Prostate gland (tissue), 2 donors: ENCODE measurements at regions not wholly inside any gene's neighbourhood (a gene's known extent, or its start where the extent isn't known, plus 50 kb on each side); places are given as distances from the start of the nearest gene placed in this dataset.
A peak's percentile ranks its signal among the peaks of the same experiment; 100 is the strongest.
"Not testable (repeated sequence)": the region's sequence is repeated elsewhere in the genome, so short reads cannot be mapped to it uniquely, and the experiment has no call there.

Experiments used
- DNase-seq: peaks from one replicate; pipeline ENCODE4 v3.0.0-alpha.2; 2019; ENCODE audit warnings: low spot score
- H3K27ac ChIP-seq, 2 donors: fragments of 200-600 bp; sonication (generic); 2 replicates each; pipeline ENCODE4 v1.5.1; 2017 to 2019
- H3K27me3 ChIP-seq: fragments of 200-600 bp; sonication (generic); replicated peaks from 2 replicates; pipeline ENCODE4 v1.5.1; 2019; ENCODE audit not compliant: insufficient read depth
- H3K36me3 ChIP-seq, 2 donors: fragments of 200-600 bp; sonication (generic); 1 replicate in 1 of 2; 2 replicates in 1 of 2; pipeline versions ENCODE4 v1.5.1 to v1.8.1; 2017 to 2019
- H3K4me1 ChIP-seq: fragments of 200-600 bp; sonication (generic); replicated peaks from 2 replicates; pipeline ENCODE4 v1.5.1; 2019
- H3K4me3 ChIP-seq, 2 donors: fragments of 200-600 bp; sonication (generic); 2 replicates each; pipeline ENCODE4 v1.5.1; 2017 to 2019
- H3K9me3 ChIP-seq: fragments of 200-600 bp; sonication (generic); 2 replicates; pipeline ENCODE4 v1.5.1; 2017
- CTCF ChIP-seq, 4 experiments: fragments of 200-600 bp in 2 of 4; fragments of 450-650 bp in 2 of 4; sonication (generic) in 2 of 4; IDR thresholded peaks; 1 replicate in 3 of 4; 2 replicates in 1 of 4; pipeline ENCODE4 v1.5.1; 2016 to 2019; ENCODE audit warnings: antibody characterized with exemption in 4 of 4, mild to moderate bottlenecking in 2 of 4, moderate library complexity in 2 of 4
- POLR2A ChIP-seq: fragments of 450-650 bp; IDR thresholded peaks from one replicate; pipeline ENCODE4 v1.6.1; 2016; ENCODE audit warnings: antibody characterized with exemption, mild to moderate bottlenecking
- POLR2AphosphoS5 ChIP-seq: sonication (generic); formaldehyde crosslinking; IDR thresholded peaks from one replicate; pipeline ENCODE4 v1.6.1; 2017; ENCODE audit warnings: antibody characterized with exemption
- WGBS: methylation state at CpG from one replicate; pipeline ENCODE4 v1.1.5; 2018; 5-methylcytosine and 5-hydroxymethylcytosine counted together
- intact Hi-C: fragments of 100-400 bp; cut with DNase I; formaldehyde crosslinking; loops from one replicate; pipeline ENCODE4 v1.14.2; 2022

GRCh38 chrX:41009850-41010846, 75.1 kb upstream of the USP9X start:
- WGBS = 11% methylated on average over 15 of the region's 28 CpGs
- Histone ChIP-seq H3K27ac (peak overlapping the region; percentile 58 to 72), H3K27me3 (no peaks in the 10 kb centered on the region), H3K4me3 (peak overlapping the region; percentile 6 to 8), H3K36me3 (no peaks in the 10 kb centered on the region), H3K9me3 (no peaks in the 10 kb centered on the region), H3K4me1 (no peaks in the 10 kb centered on the region)
- DNase-seq = peak; percentile 70
- intact Hi-C loops = loop anchor here (5.0 kb wide), 1 partner anchor 77 kb away; the partner anchor contains the start of gene USP9X
- TF ChIP-seq POLR2AphosphoS5 (peak; percentile 41), POLR2A (peak; percentile 18), CTCF (IDR thresholded peaks at IDR 0.05) (peak in 1 of 4 experiments; percentile 39)

GRCh38 chrX:41014776-41015360, 70.4 kb upstream of the USP9X start:
- intact Hi-C loops = loop anchor here (5.0 kb wide), 1 partner anchor 72 kb away; the partner anchor contains the start of gene USP9X
- 95% methylated on average over 5 of the region's 5 CpGs for WGBS
- no peak overlapping the region for H3K4me3 ChIP-seq
- TF ChIP-seq CTCF (IDR thresholded peaks at IDR 0.05) (no peak), POLR2AphosphoS5 (no peak), POLR2A (no peak)
- no peaks in the 10 kb centered on the region for H3K27me3 ChIP-seq
- H3K4me1 ChIP-seq = no peaks in the 10 kb centered on the region
- no peak for DNase-seq
- H3K27ac ChIP-seq = no peak overlapping the region
- H3K36me3 ChIP-seq = no peaks in the 10 kb centered on the region
- no peaks in the 10 kb centered on the region for H3K9me3 ChIP-seq

GRCh38 chrX:41017785-41018184, 67.5 kb upstream of the USP9X start:
- H3K36me3 ChIP-seq, H3K4me1 ChIP-seq, DNase-seq, H3K27ac ChIP-seq, H3K27me3 ChIP-seq, intact Hi-C loops, H3K4me3 ChIP-seq, H3K9me3 ChIP-seq: not testable (repeated sequence)
- 96% methylated on average over 5 of the region's 6 CpGs for WGBS

GRCh38 chrX:41018391-41019040, 66.7 kb upstream of the USP9X start:
- H3K27ac ChIP-seq, H3K4me1 ChIP-seq, H3K4me3 ChIP-seq, DNase-seq, intact Hi-C loops, H3K36me3 ChIP-seq, H3K9me3 ChIP-seq, H3K27me3 ChIP-seq: not testable (repeated sequence)
- WGBS = 84% methylated on average over 9 of the region's 9 CpGs

- Histone ChIP-seq H3K27me3 (no peaks in the 10 kb centered on the region), H3K36me3 (no peaks in the 10 kb centered on the region), H3K4me3 (no peak overlapping the region), H3K4me1 (no peaks in the 10 kb centered on the region), H3K27ac (no peak overlapping the region), H3K9me3 (no peaks in the 10 kb centered on the region)
- no peak for DNase-seq
- TF ChIP-seq CTCF (IDR thresholded peaks at IDR 0.05) = no peak
- no peak for TF ChIP-seq POLR2AphosphoS5
- no peak for TF ChIP-seq POLR2A
- 90% methylated on average over 5 of the region's 5 CpGs for WGBS
- intact Hi-C loops = no loop called here
These were observed 66.2 kb upstream of the USP9X start for GRCh38 chrX:41019041-41019392.
